Ishikawa (cell line): ENCODE measurements at regions not wholly inside any gene's neighbourhood (a gene's known extent, or its start where the extent isn't known, plus 50 kb on each side); places are given as distances from the start of the nearest gene placed in this dataset.

Experiments used
- EGR1 ChIP-seq: IDR thresholded peaks from 2 replicates; pipeline ENCODE4 v1.6.1; 2012
- RAD21 ChIP-seq: IDR thresholded peaks from 2 replicates; pipeline ENCODE4 v1.6.1; 2012; ENCODE audit warnings: low read depth
- REST ChIP-seq: IDR thresholded peaks from 2 replicates; pipeline ENCODE4 v1.6.1; 2012; ENCODE audit warnings: low read depth, mild to moderate bottlenecking
- TF ChIP-seq, protein P1 (sequence below): IDR thresholded peaks from 2 replicates; pipeline ENCODE4 v1.6.1; 2012

DNA sequence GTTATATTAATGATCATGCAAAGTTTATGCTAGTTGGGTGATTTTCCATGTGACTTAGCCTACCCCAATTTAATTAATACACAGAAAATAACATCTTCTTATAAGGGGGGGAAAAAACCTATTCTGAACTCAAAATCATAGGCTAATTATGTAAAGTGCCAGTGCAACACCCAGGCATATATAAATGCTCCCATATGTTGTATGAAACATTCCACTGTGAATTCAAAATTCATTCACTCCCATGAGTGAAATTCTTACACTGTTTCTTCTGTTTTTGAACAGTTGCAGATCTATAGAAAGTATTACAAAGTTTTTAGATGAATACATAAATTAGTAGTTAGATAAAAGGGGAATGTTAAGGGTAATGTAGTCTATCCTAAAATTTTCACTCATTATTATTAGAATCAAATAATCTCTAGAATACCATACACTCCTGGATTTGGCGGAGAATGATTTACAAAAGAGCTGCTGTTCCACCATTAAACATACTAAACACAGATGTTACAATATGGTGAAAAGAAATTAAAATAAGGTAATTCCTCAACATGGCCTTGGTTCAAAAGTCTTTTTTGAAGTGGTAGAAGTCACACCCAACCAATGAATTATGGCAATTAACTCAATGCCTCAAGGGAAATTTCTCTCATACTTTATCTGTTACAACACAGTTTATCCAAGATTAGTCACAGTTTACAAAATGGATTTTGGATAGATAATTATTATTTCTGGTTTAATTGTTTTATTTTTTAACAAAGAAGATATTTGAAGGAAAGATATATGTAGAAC is 454.1 kb upstream of the FLRT2 start:
- TF ChIP-seq EGR1 (no peak), RAD21 (no peak), REST (no peak)
- TF ChIP-seq, protein P1, sequence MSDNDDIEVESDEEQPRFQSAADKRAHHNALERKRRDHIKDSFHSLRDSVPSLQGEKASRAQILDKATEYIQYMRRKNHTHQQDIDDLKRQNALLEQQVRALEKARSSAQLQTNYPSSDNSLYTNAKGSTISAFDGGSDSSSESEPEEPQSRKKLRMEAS, result no peak
